GM12891 (cell line): ENCODE measurements at regions not wholly inside any gene's neighbourhood (a gene's known extent, or its start where the extent isn't known, plus 50 kb on each side); places are given as distances from the start of the nearest gene placed in this dataset.

Experiments
- POLR2A ChIP-seq: IDR thresholded peaks from 2 replicates; pipeline ENCODE4 v1.6.1; 2011; ENCODE audit warnings: low read depth, low read length, control low read depth
- SPI1 ChIP-seq: IDR thresholded peaks from 2 replicates; pipeline ENCODE4 v1.6.1; 2011; ENCODE audit warnings: low read depth, low read length, control low read depth

DNA sequence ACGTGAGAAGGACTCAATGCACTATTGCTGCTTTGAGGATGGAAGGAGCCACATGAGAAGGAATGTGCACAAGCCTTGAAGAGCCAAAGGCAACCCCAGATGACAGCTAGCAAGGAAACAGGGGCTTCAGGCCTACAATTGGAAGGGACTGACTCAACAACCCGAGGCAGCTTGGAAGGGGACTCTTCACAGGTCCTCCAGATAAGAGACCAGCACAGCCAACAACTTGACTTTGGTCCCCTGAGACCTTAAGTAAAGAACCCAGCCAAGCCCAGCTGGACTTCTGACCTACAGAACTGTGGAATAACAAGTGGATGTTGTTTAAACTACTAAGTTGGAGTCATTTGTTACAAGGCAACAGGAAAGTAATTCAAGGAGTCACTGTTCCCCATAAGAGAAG, 277.2 kb downstream of the SUCLG1 start:
- TF ChIP-seq POLR2A = no peak
- TF ChIP-seq SPI1 = no peak
